HCT116 (cell line): ENCODE measurements at regions not wholly inside any gene's neighbourhood (a gene's known extent, or its start where the extent isn't known, plus 50 kb on each side); places are given as distances from the start of the nearest gene placed in this dataset.

Experiments
- CEBPB ChIP-seq: IDR thresholded peaks from 2 replicates; pipeline ENCODE4 v1.6.1; 2012; ENCODE audit warnings: low read depth
- CTCF ChIP-seq, 3 experiments: fragments of 200-600 bp in 1 of 3; sonication (generic) in 1 of 3; IDR thresholded peaks in 2 of 3; conservative IDR thresholded peaks in 1 of 3; 2 replicates each; pipeline ENCODE4 v1.5.1; 2012 to 2017; ENCODE audit warnings: low read depth in 2 of 3, low read length in 2 of 3, antibody characterized with exemption in 1 of 3, borderline replicate concordance in 1 of 3, control low read depth in 1 of 3, mild to moderate bottlenecking in 1 of 3, mixed read lengths in 1 of 3, mixed run types in 1 of 3, moderate library complexity in 1 of 3; ENCODE audit not compliant: insufficient read depth in 1 of 3
- POLR2A ChIP-seq: IDR thresholded peaks from 2 replicates; pipeline ENCODE4 v1.7.0; 2011; ENCODE audit warnings: borderline replicate concordance; ENCODE audit not compliant: insufficient read depth, insufficient read length; ENCODE audit errors: extremely low read depth
- POLR2AphosphoS5 ChIP-seq: IDR thresholded peaks from 2 replicates; pipeline ENCODE4 v1.6.1; 2011; ENCODE audit warnings: mild to moderate bottlenecking, low read depth, low read length, moderate library complexity
- REST ChIP-seq: IDR thresholded peaks from 2 replicates; pipeline ENCODE4 v1.6.1; 2012; ENCODE audit warnings: low read depth
- SIN3A ChIP-seq: IDR thresholded peaks from 2 replicates; pipeline ENCODE4 v1.6.1; 2012; ENCODE audit warnings: low read depth
- SP1 ChIP-seq: IDR thresholded peaks from 2 replicates; pipeline ENCODE4 v1.6.1; 2012; ENCODE audit warnings: low read depth
- ZBTB33 ChIP-seq: IDR thresholded peaks from 2 replicates; pipeline ENCODE4 v1.6.1; 2011; ENCODE audit warnings: mild to moderate bottlenecking, low read length, moderate library complexity; ENCODE audit not compliant: insufficient replicate concordance; ENCODE audit errors: extremely low read depth
- ZNF274 ChIP-seq: fragments of 200-500 bp; sonication (Bioruptor generic); IDR thresholded peaks from 2 replicates; pipeline ENCODE4 v1.6.1; 2014; ENCODE audit warnings: mild to moderate bottlenecking, low read depth, low read length, inconsistent platforms

- TF ChIP-seq CTCF (IDR thresholded peaks at IDR 0.05 in 2 of 3, conservative IDR thresholded peaks at IDR 0.05 in 1 of 3; ENCODE audit: borderline replicate concordance in 1 of 3, insufficient read depth in 1 of 3, low read depth in 2 of 3, low read length in 2 of 3), result no peak
- TF ChIP-seq POLR2A, result no peak
- no peak for TF ChIP-seq SIN3A
- no peak for TF ChIP-seq POLR2AphosphoS5
- TF ChIP-seq CEBPB, result no peak
- no peak for TF ChIP-seq REST
- no peak for TF ChIP-seq ZNF274
- TF ChIP-seq SP1, result no peak
- TF ChIP-seq ZBTB33, result no peak
Observed at GRCh38 chr6:134609716-134610261, 291.9 kb upstream of the SGK1 start.
